GM04504 (cell line): ENCODE measurements at regions not wholly inside any gene's neighbourhood (a gene's known extent, or its start where the extent isn't known, plus 50 kb on each side); places are given as distances from the start of the nearest gene placed in this dataset.
A peak's percentile ranks its signal among the peaks of the same experiment; 100 is the strongest.

ENCODE experiments used
- DNase-seq: peaks from one replicate; pipeline ENCODE4 v3.0.0-alpha.2; 2012; ENCODE audit warnings: low read depth

GRCh38 chr3:59290358-59290757 is 240.5 kb upstream of the CFAP20DC start:
- no peak for DNase-seq

- no peak for DNase-seq
Observed at GRCh38 chr3:59289831-59290230, 240.0 kb upstream of the CFAP20DC start.

GRCh38 chr3:59288951-59289350 is 239.1 kb upstream of the CFAP20DC start:
- DNase-seq, result no peak

GRCh38 chr3:59286791-59287531 is 237.1 kb upstream of the CFAP20DC start:
- DNase-seq, result peak; percentile 48

GRCh38 chr3:59285560-59285959 is 235.7 kb upstream of the CFAP20DC start:
- no peak for DNase-seq

GRCh38 chr3:59284926-59285325 is 235.1 kb upstream of the CFAP20DC start:
- no peak for DNase-seq

GRCh38 chr3:59280113-59280512 is 230.3 kb upstream of the CFAP20DC start:
- no peak for DNase-seq

- no peak for DNase-seq
Observed at GRCh38 chr3:59277816-59278215, 228.0 kb upstream of the CFAP20DC start.

GRCh38 chr3:59277201-59277600 is 227.4 kb upstream of the CFAP20DC start:
- no peak for DNase-seq

GRCh38 chr3:59273976-59274375 is 224.2 kb upstream of the CFAP20DC start:
- DNase-seq, result peak; percentile 45

GRCh38 chr3:59271971-59272370 is 222.1 kb upstream of the CFAP20DC start:
- no peak for DNase-seq

- DNase-seq, result no peak
Observed at GRCh38 chr3:59270921-59271320, 221.1 kb upstream of the CFAP20DC start.

- no peak for DNase-seq
Observed at GRCh38 chr3:59270209-59270608, 220.4 kb upstream of the CFAP20DC start.

GRCh38 chr3:59268170-59268569 is 218.3 kb upstream of the CFAP20DC start:
- no peak for DNase-seq

GRCh38 chr3:59267021-59267420 is 217.2 kb upstream of the CFAP20DC start:
- no peak for DNase-seq

- no peak for DNase-seq
Observed at GRCh38 chr3:59266551-59266950, 216.7 kb upstream of the CFAP20DC start.

- DNase-seq, result no peak
Observed at GRCh38 chr3:59265566-59265965, 215.7 kb upstream of the CFAP20DC start.

GRCh38 chr3:59264366-59264765 is 214.5 kb upstream of the CFAP20DC start:
- no peak for DNase-seq

- DNase-seq, result no peak
Observed at GRCh38 chr3:59263152-59263551, 213.3 kb upstream of the CFAP20DC start.

GRCh38 chr3:59262076-59262498 is 212.3 kb upstream of the CFAP20DC start:
- DNase-seq, result no peak

- DNase-seq, result no peak
Observed at GRCh38 chr3:59261009-59261408, 211.2 kb upstream of the CFAP20DC start.

- no peak for DNase-seq
Observed at GRCh38 chr3:59258550-59259260, 208.9 kb upstream of the CFAP20DC start.

GRCh38 chr3:59257506-59257905 is 207.7 kb upstream of the CFAP20DC start:
- DNase-seq, result no peak

- no peak for DNase-seq
Observed at GRCh38 chr3:59256230-59256629, 206.4 kb upstream of the CFAP20DC start.
